GM19455 (cell line): ENCODE measurements at regions not wholly inside any gene's neighbourhood (a gene's known extent, or its start where the extent isn't known, plus 50 kb on each side); places are given as distances from the start of the nearest gene placed in this dataset.

Experiments
- ATAC-seq: cut with Tn5 transposase; IDR thresholded peaks from one replicate; pipeline ENCODE4 v1.9.1; 2021; ENCODE audit not compliant: unreplicated experiment

GRCh38 chr20:56829788-56830385 is 200.8 kb downstream of the TFAP2C start:
- ATAC-seq, result no peak

GRCh38 chr20:56831795-56832194 is 202.7 kb downstream of the TFAP2C start:
- no peak for ATAC-seq

- ATAC-seq, result no peak
These were observed 204.3 kb downstream of the TFAP2C start for GRCh38 chr20:56833427-56833826.

GRCh38 chr20:56835829-56836550 is 206.9 kb downstream of the TFAP2C start:
- ATAC-seq, result no peak

GRCh38 chr20:56839222-56839621 is 210.1 kb downstream of the TFAP2C start:
- no peak for ATAC-seq

GRCh38 chr20:56839786-56840185 is 210.7 kb downstream of the TFAP2C start:
- no peak for ATAC-seq

GRCh38 chr20:56840716-56841261 is 211.7 kb downstream of the TFAP2C start:
- no peak for ATAC-seq

GRCh38 chr20:56841346-56841908 is 212.3 kb downstream of the TFAP2C start:
- ATAC-seq, result no peak

GRCh38 chr20:56842056-56842455 is 212.9 kb downstream of the TFAP2C start:
- ATAC-seq, result no peak

- no peak for ATAC-seq
These were observed 214.3 kb downstream of the TFAP2C start for GRCh38 chr20:56843386-56843785.

- no peak for ATAC-seq
These were observed 214.7 kb downstream of the TFAP2C start for GRCh38 chr20:56843817-56844216.

- ATAC-seq, result no peak
These were observed 216.5 kb downstream of the TFAP2C start for GRCh38 chr20:56845546-56846086.

- no peak for ATAC-seq
These were observed 219.5 kb downstream of the TFAP2C start for GRCh38 chr20:56848561-56848960.

- ATAC-seq, result no peak
These were observed 222.4 kb downstream of the TFAP2C start for GRCh38 chr20:56851552-56851951.

GRCh38 chr20:56855708-56856107 is 226.6 kb downstream of the TFAP2C start:
- ATAC-seq, result no peak

- no peak for ATAC-seq
These were observed 228.8 kb downstream of the TFAP2C start for GRCh38 chr20:56857950-56858349.

- no peak for ATAC-seq
These were observed 230.1 kb downstream of the TFAP2C start for GRCh38 chr20:56859039-56859800.

- no peak for ATAC-seq
These were observed 230.7 kb downstream of the TFAP2C start for GRCh38 chr20:56859801-56860261.

GRCh38 chr20:56860413-56860812 is 231.3 kb downstream of the TFAP2C start:
- no peak for ATAC-seq

GRCh38 chr20:56861590-56861989 is 232.5 kb downstream of the TFAP2C start:
- ATAC-seq, result no peak

GRCh38 chr20:56865055-56865454 is 235.9 kb downstream of the TFAP2C start:
- ATAC-seq, result no peak
